Right lobe of liver (tissue), 6 donors: ENCODE measurements at regions not wholly inside any gene's neighbourhood (a gene's known extent, or its start where the extent isn't known, plus 50 kb on each side); places are given as distances from the start of the nearest gene placed in this dataset.
"Not testable (repeated sequence)": the region's sequence is repeated elsewhere in the genome, so short reads cannot be mapped to it uniquely, and the experiment has no call there.

Experiments
- ATAC-seq, 4 donors: fragments of 200-7000 bp; cut with Tn5 transposase; one replicate each; pipeline ENCODE4 v1.9.1; 2020; ENCODE audit warnings: mild to moderate bottlenecking in 4 of 4, moderate library complexity in 4 of 4
- DNase-seq, 3 donors: peaks; one replicate each; pipeline ENCODE4 v3.0.0-alpha.2; 2020
- H3K27ac ChIP-seq, 3 donors: fragments of 200-600 bp; one replicate each; pipeline ENCODE4 v1.8.0; 2022
- H3K27me3 ChIP-seq, 2 donors: fragments of 200-600 bp; one replicate each; pipeline ENCODE4 v1.8.0; 2022
- H3K36me3 ChIP-seq, 4 donors: fragments of 200-600 bp; sonication (generic) in 1 of 4; one replicate each; pipeline versions ENCODE4 v1.5.1 to v1.8.0; 2017 to 2022; ENCODE audit warnings: control low read depth in 1 of 4
- H3K4me1 ChIP-seq, 4 donors: fragments of 200-600 bp; sonication (generic) in 1 of 4; one replicate each; pipeline versions ENCODE4 v1.5.1 to v1.8.0; 2017 to 2022; ENCODE audit warnings: control low read depth in 1 of 4
- H3K4me3 ChIP-seq, 3 donors: fragments of 200-600 bp; one replicate each; pipeline ENCODE4 v1.8.0; 2022
- H3K9me3 ChIP-seq, 4 donors: fragments of 200-600 bp; sonication (generic) in 1 of 4; one replicate each; pipeline versions ENCODE4 v1.5.1 to v1.8.0; 2017 to 2022; ENCODE audit warnings: control low read depth in 1 of 4
- POLR2A ChIP-seq: fragments of 450-650 bp; IDR thresholded peaks from one replicate; pipeline ENCODE4 v1.6.1; 2017; ENCODE audit warnings: antibody characterized with exemption, mild to moderate bottlenecking
- WGBS: methylation state at CpG from one replicate; pipeline ENCODE4 v1.1.6; 2018; ENCODE audit warnings: low coverage, low lambda C conversion rate; ENCODE audit not compliant: insufficient coverage; ENCODE audit errors: missing lambda C conversion rate; 5-methylcytosine and 5-hydroxymethylcytosine counted together
- intact Hi-C, 2 donors: fragments of 100-400 bp; cut with DNase I; formaldehyde crosslinking; loops; one replicate each; pipeline versions ENCODE4 v1.11.2 to v1.14.1; 2022
- TF ChIP-seq, protein P1 (sequence below), 4 donors: fragments of 200-600 bp in 3 of 4; fragments of 450-650 bp in 1 of 4; IDR thresholded peaks; one replicate each; pipeline versions ENCODE4 v1.5.1 to v1.8.0; 2016 to 2022; ENCODE audit warnings: antibody characterized with exemption in 4 of 4, mild to moderate bottlenecking in 2 of 4
- donor health status: DM: no; HTN: yes; CAD: no.
- donor health status: DM: no; HTN: no; CAD: no.
- donor health status: DM: no; HTN: no; CAD: no.
- donor health status: DM: no; HTN: yes; CAD: no.
- donor health status: DM: no; HTN: yes; CAD: no.

- WGBS: 59% methylated on average over 6 of the region's 23 CpGs
- Histone ChIP-seq H3K27me3 (no peaks in the 10 kb centered on the region), H3K27ac (no peak overlapping the region), H3K9me3 (no peaks in the 10 kb centered on the region), H3K36me3 (no peaks in the 10 kb centered on the region), H3K4me3 (no peak overlapping the region), H3K4me1 (peaks cover 0 to 10% (median 3%) of the 10 kb centered on the region in 4 donors)
- TF ChIP-seq, protein P1, sequence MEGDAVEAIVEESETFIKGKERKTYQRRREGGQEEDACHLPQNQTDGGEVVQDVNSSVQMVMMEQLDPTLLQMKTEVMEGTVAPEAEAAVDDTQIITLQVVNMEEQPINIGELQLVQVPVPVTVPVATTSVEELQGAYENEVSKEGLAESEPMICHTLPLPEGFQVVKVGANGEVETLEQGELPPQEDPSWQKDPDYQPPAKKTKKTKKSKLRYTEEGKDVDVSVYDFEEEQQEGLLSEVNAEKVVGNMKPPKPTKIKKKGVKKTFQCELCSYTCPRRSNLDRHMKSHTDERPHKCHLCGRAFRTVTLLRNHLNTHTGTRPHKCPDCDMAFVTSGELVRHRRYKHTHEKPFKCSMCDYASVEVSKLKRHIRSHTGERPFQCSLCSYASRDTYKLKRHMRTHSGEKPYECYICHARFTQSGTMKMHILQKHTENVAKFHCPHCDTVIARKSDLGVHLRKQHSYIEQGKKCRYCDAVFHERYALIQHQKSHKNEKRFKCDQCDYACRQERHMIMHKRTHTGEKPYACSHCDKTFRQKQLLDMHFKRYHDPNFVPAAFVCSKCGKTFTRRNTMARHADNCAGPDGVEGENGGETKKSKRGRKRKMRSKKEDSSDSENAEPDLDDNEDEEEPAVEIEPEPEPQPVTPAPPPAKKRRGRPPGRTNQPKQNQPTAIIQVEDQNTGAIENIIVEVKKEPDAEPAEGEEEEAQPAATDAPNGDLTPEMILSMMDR (IDR thresholded peaks at IDR 0.05): no peak
- no peak for TF ChIP-seq POLR2A
- DNase-seq: peak in 1 of 3 donors; percentile 46
- intact Hi-C loops: no loop called here
- no peak for ATAC-seq
Observed at GRCh38 chr6:170147056-170147787, 143.7 kb downstream of the DLL1 start.

GRCh38 chr6:170146640-170147039, 144.2 kb downstream of the DLL1 start:
- Histone ChIP-seq H3K4me3 (no peak overlapping the region), H3K9me3 (no peaks in the 10 kb centered on the region), H3K27me3 (no peaks in the 10 kb centered on the region), H3K36me3 (no peaks in the 10 kb centered on the region), H3K4me1 (peaks cover 0 to 10% (median 3%) of the 10 kb centered on the region in 4 donors), H3K27ac (no peak overlapping the region)
- ATAC-seq (no peak), DNase-seq (peak in 1 of 3 donors; percentile 30)
- no peak for TF ChIP-seq POLR2A
- TF ChIP-seq, protein P1 (IDR thresholded peaks at IDR 0.05): no peak
- intact Hi-C loops: no loop called here
- WGBS: 25% methylated on average over 2 of the region's 12 CpGs

DNA sequence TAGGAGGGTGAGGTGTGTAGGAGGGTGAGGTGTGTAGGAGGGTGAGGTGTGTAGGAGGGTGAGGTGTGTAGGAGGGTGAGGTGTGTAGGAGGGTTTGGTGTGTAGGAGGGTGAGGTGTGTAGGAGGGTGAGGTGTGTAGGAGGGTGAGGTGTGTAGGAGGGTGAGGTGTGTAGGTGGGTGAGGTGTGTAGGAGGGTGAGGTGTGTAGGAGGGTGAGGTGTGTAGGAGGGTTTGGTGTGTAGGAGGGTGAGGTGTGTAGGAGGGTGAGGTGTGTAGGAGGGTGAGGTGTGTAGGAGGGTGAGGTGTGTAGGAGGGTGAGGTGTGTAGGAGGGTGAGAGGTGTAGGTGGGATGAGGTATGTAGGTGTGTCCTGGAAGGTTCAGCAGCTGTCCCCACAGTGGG, 144.7 kb downstream of the DLL1 start:
- H3K27me3 ChIP-seq, H3K4me3 ChIP-seq, DNase-seq, H3K36me3 ChIP-seq, H3K27ac ChIP-seq, ATAC-seq, intact Hi-C loops, H3K4me1 ChIP-seq, H3K9me3 ChIP-seq: not testable (repeated sequence)

DNA sequence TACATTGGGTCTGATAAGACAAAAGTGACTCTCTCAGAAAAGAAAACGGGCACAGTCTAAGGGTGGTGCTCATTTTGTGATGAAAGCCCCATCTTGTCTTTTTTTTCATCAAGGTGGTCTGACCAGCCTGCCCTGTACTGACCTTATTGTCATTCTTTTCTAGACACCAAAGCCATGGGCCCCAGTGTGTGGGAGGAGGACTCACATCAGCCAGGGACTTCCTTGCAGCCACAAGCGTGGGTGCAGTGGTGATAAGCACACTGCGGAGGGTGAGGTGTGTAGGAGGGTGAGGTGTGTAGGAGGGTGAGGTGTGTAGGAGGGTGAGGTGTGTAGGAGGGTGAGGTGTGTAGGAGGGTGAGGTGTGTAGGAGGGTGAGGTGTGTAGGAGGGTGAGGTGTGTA, 145.2 kb downstream of the DLL1 start:
- WGBS: 43% methylated on average over 3 of the region's 3 CpGs
- intact Hi-C loops, H3K36me3 ChIP-seq, H3K4me3 ChIP-seq, H3K9me3 ChIP-seq, H3K27me3 ChIP-seq, H3K4me1 ChIP-seq, DNase-seq: not testable (repeated sequence)
- peak in 1 of 4 donors; percentile 25 for ATAC-seq
- H3K27ac ChIP-seq: peak overlapping the region in 1 of 3 donors; percentile 47

GRCh38 chr6:170145272-170145592, 145.6 kb downstream of the DLL1 start:
- Histone ChIP-seq H3K27me3 (no peaks in the 10 kb centered on the region), H3K27ac (peak overlapping the region in 2 of 3 donors; percentile 47 to 52), H3K36me3 (no peaks in the 10 kb centered on the region), H3K4me1 (peaks cover 0 to 10% (median 3%) of the 10 kb centered on the region in 4 donors), H3K4me3 (no peak overlapping the region), H3K9me3 (no peaks in the 10 kb centered on the region)
- TF ChIP-seq, protein P1 (IDR thresholded peaks at IDR 0.05): no peak
- no peak for TF ChIP-seq POLR2A
- ATAC-seq: peak; percentile 78 to 91 (median 91)
- intact Hi-C loops: no loop called here
- WGBS: 26% methylated on average over 3 of the region's 3 CpGs
- peak in 2 of 3 donors; percentile 80 to 83 for DNase-seq
